OCI-LY3 (cell line): ENCODE measurements at regions not wholly inside any gene's neighbourhood (a gene's known extent, or its start where the extent isn't known, plus 50 kb on each side); places are given as distances from the start of the nearest gene placed in this dataset.

Experiments
- CTCF ChIP-seq: fragments of 200-600, 300-600 bp; sonication (generic); IDR thresholded peaks from 2 replicates; pipeline ENCODE4 v1.5.1; 2014; ENCODE audit warnings: antibody characterized with exemption, low read length, low read depth
- EZH2phosphoT487 ChIP-seq: fragments of 200-600 bp; shearing (Covaris generic); IDR thresholded peaks from 2 replicates; pipeline ENCODE4 v1.6.1; 2018; ENCODE audit warnings: antibody characterized with exemption, mixed run types, low read depth

- TF ChIP-seq CTCF (no peak), EZH2phosphoT487 (no peak)
Observed at GRCh38 chr4:98804403-98804802, 124.5 kb downstream of the EIF4E start.
